H1 (cell line): ENCODE measurements at regions not wholly inside any gene's neighbourhood (a gene's known extent, or its start where the extent isn't known, plus 50 kb on each side); places are given as distances from the start of the nearest gene placed in this dataset.

Experiments used
- CTCF ChIA-PET: fragments of 300-600 bp; sonication (Branson Sonifier 250); formaldehyde crosslinking; loops from one replicate; lab custom pipeline; 2021; ENCODE audit not compliant: partially characterized antibody; lab: Charles Lee
- POLR2A ChIA-PET: fragments of 300-600 bp; sonication (Branson Sonifier 250); formaldehyde crosslinking; loops from one replicate; lab custom pipeline; 2021; ENCODE audit warnings: inconsistent platforms; ENCODE audit not compliant: partially characterized antibody; lab: Charles Lee
- DNase-seq, 2 experiments: peaks; one replicate each; pipeline versions ENCODE4 v3.0.0 to v3.0.0-alpha.2; 2010 to 2022; ENCODE audit warnings: low spot score in 2 of 2, low read depth in 1 of 2, mixed read lengths in 1 of 2
- FAIRE-seq: peaks from 2 replicates; lab custom pipeline; 2011; peaks lifted over from hg19 to GRCh38; lab: Jason Lieb, UNC
- H2AFZ ChIP-seq: 2 replicates; pipeline ENCODE4 v1.8.1; 2012; ENCODE audit warnings: low read length, inconsistent platforms
- H2AK5ac ChIP-seq: 2 replicates; pipeline ENCODE4 v1.6.1; 2013; ENCODE audit warnings: low read depth, low read length
- H2BK120ac ChIP-seq: replicated peaks from 2 replicates; pipeline ENCODE3; 2013; ENCODE audit warnings: low read depth, low read length, inconsistent platforms
- H2BK12ac ChIP-seq: 2 replicates; pipeline ENCODE4 v1.6.1; 2013; ENCODE audit warnings: low read depth, low read length
- H2BK15ac ChIP-seq: 2 replicates; pipeline ENCODE4 v1.6.1; 2013; ENCODE audit warnings: low read length
- H2BK20ac ChIP-seq: 2 replicates; pipeline ENCODE4 v1.6.1; 2013; ENCODE audit warnings: low read length
- H2BK5ac ChIP-seq: 2 replicates; pipeline ENCODE4 v1.6.1; 2013; ENCODE audit warnings: low read depth, low read length
- H3K14ac ChIP-seq: 2 replicates; pipeline ENCODE4 v1.6.1; 2013; ENCODE audit warnings: inconsistent platforms; ENCODE audit not compliant: insufficient read length
- H3K18ac ChIP-seq: 2 replicates; pipeline ENCODE4 v1.6.1; 2013; ENCODE audit warnings: low read length; ENCODE audit errors: extremely low read depth
- H3K23ac ChIP-seq: 2 replicates; pipeline ENCODE4 v1.6.1; 2013; ENCODE audit warnings: inconsistent platforms; ENCODE audit not compliant: insufficient read length
- H3K23me2 ChIP-seq: 2 replicates; pipeline ENCODE4 v1.6.1; 2013; ENCODE audit warnings: low read depth, low read length
- H3K27ac ChIP-seq: 2 replicates; pipeline ENCODE4 v1.6.1; 2011; ENCODE audit warnings: low read depth, low read length, inconsistent platforms
- H3K27me3 ChIP-seq, 4 experiments: replicated peaks in 1 of 4; 1 replicate in 1 of 4; 2 replicates in 3 of 4; pipeline versions ENCODE4 v1.6.1 to v1.8.1; 2011 to 2013; ENCODE audit warnings: low read length in 3 of 4, mild to moderate bottlenecking in 3 of 4, inconsistent platforms in 2 of 4, mixed read lengths in 2 of 4, moderate library complexity in 1 of 4; ENCODE audit not compliant: control insufficient read depth in 3 of 4, insufficient read depth in 3 of 4; ENCODE audit errors: extremely low read depth in 1 of 4
- H3K36me3 ChIP-seq, 4 experiments: 2 replicates each; pipeline versions ENCODE4 v1.6.1 to v1.8.1; 2011 to 2013; ENCODE audit warnings: mild to moderate bottlenecking in 4 of 4, low read length in 3 of 4, moderate library complexity in 2 of 4, control low read depth in 1 of 4, inconsistent platforms in 1 of 4; ENCODE audit not compliant: insufficient read depth in 4 of 4, control insufficient read depth in 2 of 4
- H3K4ac ChIP-seq: replicated peaks from 2 replicates; pipeline ENCODE3; 2013; ENCODE audit warnings: low read length, low read depth, mixed read lengths, inconsistent platforms; ENCODE audit not compliant: insufficient read length
- H3K4me1 ChIP-seq, 4 experiments: replicated peaks in 1 of 4; 1 replicate in 1 of 4; 2 replicates in 3 of 4; pipeline versions ENCODE4 v1.6.1 to v1.8.1; 2011 to 2013; ENCODE audit warnings: low read length in 3 of 4, inconsistent platforms in 2 of 4, mixed read lengths in 1 of 4; ENCODE audit not compliant: insufficient read depth in 4 of 4, control insufficient read depth in 3 of 4
- H3K4me2 ChIP-seq, 2 experiments: 2 replicates each; pipeline versions ENCODE4 v1.6.1 to v1.8.1; 2011 to 2013; ENCODE audit warnings: low read depth in 2 of 2, low read length in 2 of 2, control low read depth in 1 of 2, inconsistent platforms in 1 of 2, mild to moderate bottlenecking in 1 of 2; ENCODE audit not compliant: insufficient read depth in 1 of 2
- H3K4me3 ChIP-seq, 4 experiments: fragments of 200-600, 300-600 bp in 1 of 4; sonication (generic), shearing (Covaris generic), sonication (Bioruptor Twin) in 1 of 4; 2 replicates each; pipeline versions ENCODE4 v1.5.1 to v1.8.1; 2011 to 2016; ENCODE audit warnings: low read length in 4 of 4, low read depth in 3 of 4, control low read depth in 2 of 4, inconsistent platforms in 2 of 4, mild to moderate bottlenecking in 2 of 4, mixed read lengths in 1 of 4, moderate library complexity in 1 of 4; ENCODE audit not compliant: insufficient read depth in 2 of 4; ENCODE audit errors: extremely low read depth in 1 of 4
- H3K56ac ChIP-seq: replicated peaks from 2 replicates; pipeline ENCODE3; 2013; ENCODE audit warnings: low read depth, mild to moderate bottlenecking, mixed read lengths, low read length, inconsistent platforms; ENCODE audit not compliant: insufficient read length
- H3K79me1 ChIP-seq: 2 replicates; pipeline ENCODE4 v1.6.1; 2013; ENCODE audit warnings: low read depth, low read length, control low read depth
- H3K79me2 ChIP-seq, 2 experiments: 2 replicates each; pipeline versions ENCODE4 v1.6.1 to v1.8.1; 2012 to 2013; ENCODE audit warnings: low read length in 2 of 2, mild to moderate bottlenecking in 2 of 2, inconsistent platforms in 1 of 2; ENCODE audit not compliant: insufficient read depth in 2 of 2, control insufficient read depth in 1 of 2
- H3K9ac ChIP-seq, 4 experiments: replicated peaks in 1 of 4; 1 replicate in 1 of 4; 2 replicates in 3 of 4; pipeline versions ENCODE4 v1.6.1 to v1.8.1; 2011 to 2013; ENCODE audit warnings: low read depth in 3 of 4, low read length in 3 of 4, control low read depth in 2 of 4, mild to moderate bottlenecking in 2 of 4, moderate library complexity in 2 of 4, inconsistent platforms in 1 of 4; ENCODE audit errors: extremely low read depth in 1 of 4
- H3K9me3 ChIP-seq, 2 experiments: 2 replicates each; pipeline versions ENCODE4 v1.6.1 to v1.8.1; 2012 to 2013; ENCODE audit warnings: mild to moderate bottlenecking in 2 of 2, moderate library complexity in 2 of 2, control low read depth in 1 of 2, inconsistent platforms in 1 of 2, low read depth in 1 of 2, low read length in 1 of 2, mixed read lengths in 1 of 2; ENCODE audit not compliant: insufficient read depth in 2 of 2
- H4K20me1 ChIP-seq, 2 experiments: replicated peaks in 1 of 2; 2 replicates each; pipeline versions ENCODE3 to v1.8.1; 2011 to 2013; ENCODE audit warnings: inconsistent platforms in 2 of 2, low read length in 2 of 2, mild to moderate bottlenecking in 1 of 2; ENCODE audit not compliant: insufficient read depth in 2 of 2, control insufficient read depth in 1 of 2
- H4K5ac ChIP-seq: 2 replicates; pipeline ENCODE4 v1.6.1; 2013; ENCODE audit warnings: low read length, low read depth, mixed read lengths, inconsistent platforms; ENCODE audit not compliant: insufficient read length
- H4K8ac ChIP-seq: 2 replicates; pipeline ENCODE4 v1.8.0; 2013; ENCODE audit warnings: mild to moderate bottlenecking, moderate library complexity, low read length, inconsistent platforms; ENCODE audit not compliant: insufficient read depth; ENCODE audit errors: extremely low read depth
- H4K91ac ChIP-seq: replicated peaks from 2 replicates; pipeline ENCODE3; 2013; ENCODE audit warnings: low read length, mixed read lengths, inconsistent platforms; ENCODE audit not compliant: insufficient read length
- FOSL1 ChIP-seq: IDR thresholded peaks from 2 replicates; pipeline ENCODE4 v1.6.1; 2011; ENCODE audit warnings: mild to moderate bottlenecking, low read depth, low read length, moderate library complexity; ENCODE audit not compliant: insufficient read depth
- HDAC2 ChIP-seq, 2 experiments: fragments of 300-600 bp in 1 of 2; sonication (generic) in 1 of 2; IDR thresholded peaks; 2 replicates each; pipeline ENCODE4 v1.6.1; 2011 to 2012; ENCODE audit warnings: low read depth in 2 of 2, low read length in 2 of 2, mild to moderate bottlenecking in 2 of 2, moderate library complexity in 2 of 2, borderline replicate concordance in 1 of 2, inconsistent platforms in 1 of 2
- JUN ChIP-seq: IDR thresholded peaks from 2 replicates; pipeline ENCODE4 v1.6.1; 2011; ENCODE audit warnings: low read depth, mild to moderate bottlenecking, improper control_type of control experiment, low read length
- KDM5A ChIP-seq: fragments of 200-600 bp; IDR thresholded peaks from 2 replicates; pipeline ENCODE4 v1.7.1; 2012; ENCODE audit warnings: mild to moderate bottlenecking, low read length, inconsistent platforms, mixed read lengths
- NANOG ChIP-seq: IDR thresholded peaks from 2 replicates; pipeline ENCODE4 v1.6.1; 2011; ENCODE audit warnings: low read length, low read depth, mild to moderate bottlenecking, inconsistent platforms; ENCODE audit not compliant: insufficient read depth, poor library complexity, severe bottlenecking
- NRF1 ChIP-seq: IDR thresholded peaks from 2 replicates; pipeline ENCODE4 v1.6.1; 2011; ENCODE audit warnings: mild to moderate bottlenecking, low read depth, low read length, improper control_type of control experiment
- PHF8 ChIP-seq: fragments of 200-600 bp; sonication (generic); conservative IDR thresholded peaks from 2 replicates; pipeline ENCODE4 v1.7.1; 2012; ENCODE audit warnings: low read depth, mild to moderate bottlenecking, inconsistent platforms, low read length, moderate library complexity
- RAD21 ChIP-seq, 2 experiments: IDR thresholded peaks in 1 of 2; conservative IDR thresholded peaks in 1 of 2; 2 replicates each; pipeline ENCODE4 v1.6.1; 2011; ENCODE audit warnings: low read depth in 2 of 2, low read length in 2 of 2, improper control_type of control experiment in 1 of 2, inconsistent platforms in 1 of 2, mild to moderate bottlenecking in 1 of 2, moderate library complexity in 1 of 2
- RXRA ChIP-seq: IDR thresholded peaks from 2 replicates; pipeline ENCODE4 v1.6.1; 2011; ENCODE audit warnings: low read depth, mild to moderate bottlenecking, low read length, moderate library complexity; ENCODE audit not compliant: insufficient read depth
- SIN3A ChIP-seq, 2 experiments: IDR thresholded peaks in 1 of 2; conservative IDR thresholded peaks in 1 of 2; 2 replicates each; pipeline ENCODE4 v1.6.1; 2011 to 2012; ENCODE audit warnings: low read length in 2 of 2, improper control_type of control experiment in 1 of 2, low read depth in 1 of 2, mild to moderate bottlenecking in 1 of 2
- SRF ChIP-seq: IDR thresholded peaks from 2 replicates; pipeline ENCODE4 v1.6.1; 2011; ENCODE audit warnings: mild to moderate bottlenecking, low read depth, low read length, moderate library complexity
- WGBS, 2 experiments: shearing (Covaris generic) in 1 of 2; methylation state at CpG; one replicate each; pipeline versions ENCODE4 v1.1.6 to v1.1.7; 2013 to 2015; ENCODE audit warnings: low lambda C conversion rate in 2 of 2, mixed read lengths in 2 of 2, inconsistent platforms in 1 of 2, low coverage in 1 of 2, missing lambda C conversion rate in 1 of 2; ENCODE audit not compliant: insufficient replicate concordance in 2 of 2, insufficient coverage in 1 of 2, insufficient read length in 1 of 2; ENCODE audit errors: extremely low coverage in 1 of 2, missing lambda C conversion rate in 1 of 2; 5-methylcytosine and 5-hydroxymethylcytosine counted together
- TF ChIP-seq, protein P1 (sequence below): IDR thresholded peaks from 2 replicates; pipeline ENCODE4 v1.6.1; 2012; ENCODE audit warnings: low read length, inconsistent platforms

DNA sequence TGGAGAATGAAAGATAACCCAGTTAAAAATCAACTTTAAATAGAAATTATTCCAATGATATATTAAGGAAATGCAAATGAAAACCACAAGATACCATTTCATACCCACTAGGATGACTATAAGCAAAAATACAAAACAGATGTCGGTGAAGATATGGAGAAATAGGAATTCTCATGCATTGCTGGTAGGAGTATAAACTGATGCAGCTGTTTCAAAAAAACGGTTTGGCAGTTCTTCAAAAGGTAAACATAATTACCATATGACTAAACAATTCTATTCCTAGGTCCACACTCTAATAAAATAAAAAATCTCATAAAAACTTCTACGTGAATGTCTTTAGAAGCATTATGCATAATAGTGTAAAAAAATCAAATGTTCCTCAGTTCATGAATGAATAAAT is 763.3 kb upstream of the BRINP3 start:
- no peak overlapping the region for H2AK5ac ChIP-seq
- H3K9ac ChIP-seq: no peak overlapping the region
- no peak overlapping the region for H2BK15ac ChIP-seq
- no peaks in the 10 kb centered on the region for H3K4me1 ChIP-seq
- ChIA-PET POLR2A (no interaction called here), CTCF (interaction anchor here (0.9 kb wide), 1 partner anchor 51 kb away, joined by 3 read pairs; no protein-coding TSS in a partner anchor)
- H3K4ac ChIP-seq: no peak overlapping the region
- H2BK5ac ChIP-seq: no peak overlapping the region
- no peak overlapping the region for H3K56ac ChIP-seq
- H3K23me2 ChIP-seq: no peaks in the 10 kb centered on the region
- no peak overlapping the region for H3K27ac ChIP-seq
- FAIRE-seq (no peak), DNase-seq (no peak)
- no peaks in the 10 kb centered on the region for H4K20me1 ChIP-seq
- H2BK120ac ChIP-seq: no peak overlapping the region
- no peaks in the 10 kb centered on the region for H3K79me2 ChIP-seq
- no peak overlapping the region for H4K5ac ChIP-seq
- no peak overlapping the region for H3K23ac ChIP-seq
- no peak overlapping the region for H4K91ac ChIP-seq
- H3K4me3 ChIP-seq: no peak overlapping the region
- no peaks in the 10 kb centered on the region for H3K79me1 ChIP-seq
- H3K4me2 ChIP-seq: no peak overlapping the region
- H2BK20ac ChIP-seq: no peak overlapping the region
- no peak overlapping the region for H2BK12ac ChIP-seq
- H3K14ac ChIP-seq: no peak overlapping the region
- WGBS, 2 experiments: 93% methylated on average over 3 of the region's 3 CpGs; no CpG with 5 or more reads in 1 of the 2 experiments
- no peaks in the 10 kb centered on the region for H3K27me3 ChIP-seq
- H4K8ac ChIP-seq: no peak overlapping the region
- no peak overlapping the region for H2AFZ ChIP-seq
- 0 out of 4 replicates have a peak, but pooled peaks cover 0 to 3% of the 10 kb centered on the region in 2 experiments for H3K9me3 ChIP-seq
- no peak overlapping the region for H3K18ac ChIP-seq
- no peaks in the 10 kb centered on the region for H3K36me3 ChIP-seq
- TF ChIP-seq, protein P1, sequence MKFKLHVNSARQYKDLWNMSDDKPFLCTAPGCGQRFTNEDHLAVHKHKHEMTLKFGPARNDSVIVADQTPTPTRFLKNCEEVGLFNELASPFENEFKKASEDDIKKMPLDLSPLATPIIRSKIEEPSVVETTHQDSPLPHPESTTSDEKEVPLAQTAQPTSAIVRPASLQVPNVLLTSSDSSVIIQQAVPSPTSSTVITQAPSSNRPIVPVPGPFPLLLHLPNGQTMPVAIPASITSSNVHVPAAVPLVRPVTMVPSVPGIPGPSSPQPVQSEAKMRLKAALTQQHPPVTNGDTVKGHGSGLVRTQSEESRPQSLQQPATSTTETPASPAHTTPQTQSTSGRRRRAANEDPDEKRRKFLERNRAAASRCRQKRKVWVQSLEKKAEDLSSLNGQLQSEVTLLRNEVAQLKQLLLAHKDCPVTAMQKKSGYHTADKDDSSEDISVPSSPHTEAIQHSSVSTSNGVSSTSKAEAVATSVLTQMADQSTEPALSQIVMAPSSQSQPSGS: no peak
- TF ChIP-seq RXRA (no peak), NRF1 (no peak), SRF (no peak), JUN (no peak), HDAC2 (IDR thresholded peaks at IDR 0.05; ENCODE audit: borderline replicate concordance in 1 of 2, low read depth in 2 of 2, low read length in 2 of 2) (no peak), PHF8 (no peak), FOSL1 (no peak), NANOG (no peak), KDM5A (no peak), RAD21 (IDR thresholded peaks at IDR 0.05 in 1 of 2, conservative IDR thresholded peaks at IDR 0.05 in 1 of 2; ENCODE audit: low read depth in 2 of 2, low read length in 2 of 2) (no peak), SIN3A (conservative IDR thresholded peaks at IDR 0.05 in 1 of 2, IDR thresholded peaks at IDR 0.05 in 1 of 2; ENCODE audit: low read depth in 1 of 2, low read length in 2 of 2) (no peak)
